Endothelial cell (in vitro differentiated cells): ENCODE measurements at regions not wholly inside any gene's neighbourhood (a gene's known extent, or its start where the extent isn't known, plus 50 kb on each side); places are given as distances from the start of the nearest gene placed in this dataset.

ENCODE experiments used
- DNase-seq: peaks from one replicate; pipeline ENCODE4 v3.0.0; 2021; ENCODE audit warnings: low spot score
- H3K27ac Mint-ChIP-seq: one replicate; pipeline ENCODE4 v1.8.0; 2021; ENCODE audit warnings: mixed read lengths, inconsistent platforms; ENCODE audit not compliant: unreplicated experiment
- H3K27me3 Mint-ChIP-seq: one replicate; pipeline ENCODE4 v1.8.0; 2021; ENCODE audit warnings: mild to moderate bottlenecking, moderate library complexity, mixed read lengths, inconsistent platforms; ENCODE audit not compliant: unreplicated experiment
- H3K36me3 Mint-ChIP-seq: one replicate; pipeline ENCODE4 v1.8.0; 2021; ENCODE audit warnings: mild to moderate bottlenecking, low read depth, mixed read lengths, inconsistent platforms; ENCODE audit not compliant: unreplicated experiment
- H3K4me1 Mint-ChIP-seq: one replicate; pipeline ENCODE4 v1.8.0; 2021; ENCODE audit warnings: mild to moderate bottlenecking, mixed read lengths, inconsistent platforms; ENCODE audit not compliant: unreplicated experiment
- H3K4me3 Mint-ChIP-seq: one replicate; pipeline ENCODE4 v1.8.0; 2021; ENCODE audit warnings: mild to moderate bottlenecking, mixed read lengths, inconsistent platforms; ENCODE audit not compliant: unreplicated experiment
- H3K9me3 Mint-ChIP-seq: one replicate; pipeline ENCODE4 v1.8.0; 2021; ENCODE audit warnings: mixed read lengths, inconsistent platforms; ENCODE audit not compliant: unreplicated experiment
- CTCF ChIP-seq: fragments of 200-600 bp; sonication (generic); IDR thresholded peaks from one replicate; pipeline ENCODE4 v1.5.0; 2021; ENCODE audit warnings: antibody characterized with exemption; ENCODE audit not compliant: unreplicated experiment

GRCh38 chr20:22939181-22939580 is 95.9 kb upstream of the SSTR4 start:
- no peak for TF ChIP-seq CTCF
- Mint-ChIP-seq H3K27ac (no peak overlapping the region), H3K36me3 (no peaks in the 10 kb centered on the region), H3K27me3 (peaks cover 4% of the 10 kb centered on the region), H3K9me3 (no peaks in the 10 kb centered on the region), H3K4me3 (no peak overlapping the region), H3K4me1 (peaks cover 20% of the 10 kb centered on the region)
- DNase-seq = no peak

- H3K27ac Mint-ChIP-seq = no peak overlapping the region
- no peak for TF ChIP-seq CTCF
- peaks cover 20% of the 10 kb centered on the region for H3K4me1 Mint-ChIP-seq
- peaks cover 4% of the 10 kb centered on the region for H3K27me3 Mint-ChIP-seq
- DNase-seq = no peak
- no peaks in the 10 kb centered on the region for H3K36me3 Mint-ChIP-seq
- no peaks in the 10 kb centered on the region for H3K9me3 Mint-ChIP-seq
- no peak overlapping the region for H3K4me3 Mint-ChIP-seq
Observed at GRCh38 chr20:22940350-22940749, 94.8 kb upstream of the SSTR4 start.

GRCh38 chr20:22941550-22941949 is 93.6 kb upstream of the SSTR4 start:
- Mint-ChIP-seq H3K36me3 (no peaks in the 10 kb centered on the region), H3K4me1 (peaks cover 20% of the 10 kb centered on the region), H3K9me3 (no peaks in the 10 kb centered on the region), H3K27me3 (peaks cover 4% of the 10 kb centered on the region), H3K27ac (no peak overlapping the region), H3K4me3 (no peak overlapping the region)
- TF ChIP-seq CTCF = no peak
- no peak for DNase-seq

- Mint-ChIP-seq H3K27me3 (peaks cover 2% of the 10 kb centered on the region), H3K4me3 (no peak overlapping the region), H3K27ac (no peak overlapping the region), H3K4me1 (peaks cover 20% of the 10 kb centered on the region), H3K36me3 (no peaks in the 10 kb centered on the region), H3K9me3 (no peaks in the 10 kb centered on the region)
- TF ChIP-seq CTCF = no peak
- no peak for DNase-seq
Observed at GRCh38 chr20:22942742-22943141, 92.4 kb upstream of the SSTR4 start.

GRCh38 chr20:22944062-22944461 is 91.0 kb upstream of the SSTR4 start:
- Mint-ChIP-seq H3K27me3 (peaks cover 3% of the 10 kb centered on the region), H3K4me1 (peaks cover 20% of the 10 kb centered on the region), H3K27ac (no peak overlapping the region), H3K36me3 (no peaks in the 10 kb centered on the region), H3K9me3 (no peaks in the 10 kb centered on the region), H3K4me3 (no peak overlapping the region)
- no peak for TF ChIP-seq CTCF
- DNase-seq = no peak
